SK-N-SH (cell line): ENCODE measurements at regions not wholly inside any gene's neighbourhood (a gene's known extent, or its start where the extent isn't known, plus 50 kb on each side); places are given as distances from the start of the nearest gene placed in this dataset.

Source experiments
- CTCF ChIP-seq: fragments of 200-600 bp; sonication (generic); IDR thresholded peaks from 2 replicates; pipeline ENCODE4 v1.6.1; 2017; ENCODE audit warnings: antibody characterized with exemption, mild to moderate bottlenecking, moderate library complexity
- GATA2 ChIP-seq: sonication (generic); formaldehyde crosslinking; IDR thresholded peaks from 2 replicates; pipeline ENCODE4 v1.5.0; 2020; ENCODE audit warnings: mild to moderate bottlenecking, missing genetic modification reagents
- NFIC ChIP-seq: IDR thresholded peaks from 2 replicates; pipeline ENCODE4 v1.4.0; 2012; ENCODE audit warnings: borderline replicate concordance

- no peak for TF ChIP-seq GATA2 (CRISPR knock-in tag)
- no peak for TF ChIP-seq CTCF
- no peak for TF ChIP-seq NFIC
Measured at GRCh38 chr3:112755845-112756613, 90.6 kb downstream of the CD200R1L start.
